ENCODE measurements at regions not wholly inside any gene's neighbourhood (a gene's known extent, or its start where the extent isn't known, plus 50 kb on each side); places are given as distances from the start of the nearest gene placed in this dataset.

GRCh38 chr1:212192261-212192998, 92.8 kb upstream of the PPP2R5A start:
- no peak for DNase-seq

DNA sequence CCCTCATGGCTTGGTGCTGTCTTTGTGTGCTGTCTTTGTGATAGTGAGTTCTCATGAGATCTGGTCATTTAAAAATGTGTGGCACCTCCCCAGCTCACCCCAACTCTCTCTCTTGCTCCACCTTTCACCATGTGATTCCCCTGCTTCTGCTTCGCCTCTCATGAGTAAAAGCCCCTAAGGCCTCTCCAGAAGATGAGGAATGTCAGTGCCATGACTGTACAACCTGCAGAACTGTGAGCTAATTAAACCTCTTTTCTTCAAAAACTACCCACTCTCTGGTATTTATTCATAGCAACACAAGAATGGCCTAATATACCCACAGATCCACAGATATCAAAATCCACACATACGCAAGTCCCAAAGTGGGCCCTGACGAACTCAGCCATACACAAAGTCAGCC, 88.9 kb upstream of the PPP2R5A start:
- DNase-seq = no peak

GRCh38 chr1:212201461-212201860, 83.7 kb upstream of the PPP2R5A start:
- DNase-seq = no peak

DNA sequence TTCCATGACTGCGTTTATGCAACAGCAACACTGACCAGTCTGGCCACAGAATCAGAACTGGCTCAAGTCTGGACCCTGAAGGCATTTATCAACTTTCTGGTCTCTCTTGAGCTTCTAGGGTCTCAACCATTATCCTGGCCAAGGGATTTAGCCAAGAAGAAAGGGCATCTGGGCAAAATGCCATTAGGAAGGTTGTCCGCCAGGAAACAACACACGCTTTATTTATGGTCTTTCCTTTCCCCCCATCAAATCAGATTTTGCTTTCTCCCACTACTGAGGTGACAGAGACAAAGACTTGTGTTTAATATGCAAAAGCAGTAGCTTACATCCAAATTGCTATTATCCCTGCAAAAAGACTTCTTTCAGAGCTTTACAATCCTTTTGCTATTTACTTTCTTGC, 81.6 kb upstream of the PPP2R5A start:
- DNase-seq = no peak

GRCh38 chr1:212205006-212205405, 80.2 kb upstream of the PPP2R5A start:
- DNase-seq = no peak

DNA sequence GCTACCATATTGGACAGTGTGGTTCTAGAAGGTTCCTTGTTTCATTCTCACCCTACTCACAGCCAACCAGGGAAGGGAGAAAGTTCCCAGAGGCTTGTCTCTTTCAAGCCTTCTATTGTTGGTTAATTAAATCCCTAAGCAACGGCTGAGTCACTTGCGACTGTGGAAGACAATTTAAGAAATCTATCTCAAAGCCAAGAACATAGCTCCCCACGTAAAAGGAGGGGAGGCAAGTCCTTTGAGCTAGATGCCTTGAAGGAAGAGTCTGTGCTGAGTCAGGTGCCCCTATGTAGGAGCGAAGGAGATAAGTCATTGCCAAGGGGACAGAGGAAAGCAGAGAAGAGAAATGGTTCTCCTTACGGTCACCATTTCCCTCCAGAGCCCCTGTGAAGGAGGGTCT, 79.4 kb upstream of the PPP2R5A start:
- no peak for DNase-seq

DNA sequence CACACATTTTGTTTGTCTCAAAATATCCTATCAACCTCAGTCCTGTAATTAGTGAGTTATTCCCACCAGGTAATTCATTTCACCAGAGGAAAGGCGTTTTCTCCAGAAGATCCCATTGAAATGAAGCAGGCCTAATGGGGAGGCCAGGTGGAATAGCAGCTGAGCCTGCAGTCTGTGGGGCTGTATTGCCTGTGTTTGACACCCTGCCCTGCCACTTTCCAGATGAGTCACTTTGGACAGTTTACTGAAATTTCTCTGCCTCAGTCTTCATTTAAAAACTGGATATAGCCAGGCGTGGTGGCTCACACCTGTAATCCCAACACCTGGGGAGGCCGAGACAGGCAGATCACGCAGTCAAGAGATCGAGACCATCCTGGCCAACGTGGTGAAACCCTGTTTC, 78.1 kb upstream of the PPP2R5A start:
- no peak for DNase-seq

DNA sequence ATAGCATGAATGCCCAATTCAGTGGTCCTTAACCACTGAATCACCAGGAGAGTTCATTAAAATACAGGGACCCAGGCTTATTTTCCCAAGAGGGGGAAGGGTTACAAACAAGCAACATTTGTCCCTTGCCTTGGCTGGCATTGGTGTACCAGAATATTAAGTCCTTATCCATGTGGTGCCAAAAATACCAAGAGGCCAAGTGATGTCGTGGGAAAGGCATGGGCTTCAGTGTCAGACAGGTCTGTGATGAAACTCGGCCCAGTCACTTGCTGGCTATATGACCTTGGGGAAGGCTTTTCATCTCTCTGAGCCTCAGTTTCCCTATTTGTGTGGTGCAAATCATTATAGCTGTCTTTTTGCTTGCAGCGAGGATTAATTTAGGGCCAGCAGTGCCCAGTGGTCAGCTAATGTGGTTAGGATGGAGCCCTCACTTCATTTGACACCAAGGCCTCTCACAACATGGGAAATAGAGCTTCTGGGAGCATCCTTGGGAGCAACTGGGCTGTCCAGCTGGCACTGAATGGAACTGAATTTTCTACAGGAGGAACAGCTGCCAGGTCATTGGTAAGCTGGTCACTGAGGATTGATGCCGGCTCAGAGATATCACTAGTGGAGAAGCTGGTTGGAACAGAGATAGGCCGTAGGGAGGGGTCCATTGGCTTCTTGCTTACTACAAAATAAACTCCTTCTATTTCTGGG, 77.2 kb upstream of the PPP2R5A start:
- no peak for DNase-seq

- DNase-seq = no peak
Measured at GRCh38 chr1:212208978-212209644, 76.1 kb upstream of the PPP2R5A start.

GRCh38 chr1:212211371-212211770, 73.8 kb upstream of the PPP2R5A start:
- DNase-seq = no peak

DNA sequence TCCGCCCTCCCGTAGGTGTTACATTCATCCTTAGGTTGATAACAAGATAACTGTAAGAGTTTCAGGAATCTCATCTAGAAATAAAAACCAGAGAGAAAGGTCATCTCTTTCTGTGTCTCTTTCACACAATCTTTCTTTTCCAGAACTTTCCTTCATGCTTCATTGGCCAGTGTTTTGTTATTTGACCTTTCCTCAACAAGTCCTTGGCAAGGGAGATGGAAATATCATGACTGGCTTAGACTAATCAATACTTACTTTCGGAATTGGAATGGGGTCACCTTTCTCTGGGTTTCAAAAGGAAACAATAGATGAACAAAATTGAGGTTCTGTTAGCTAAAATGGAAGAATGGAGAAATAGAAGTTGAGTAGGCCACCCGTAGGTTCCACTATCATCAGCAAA, 72.9 kb upstream of the PPP2R5A start:
- DNase-seq = no peak

DNA sequence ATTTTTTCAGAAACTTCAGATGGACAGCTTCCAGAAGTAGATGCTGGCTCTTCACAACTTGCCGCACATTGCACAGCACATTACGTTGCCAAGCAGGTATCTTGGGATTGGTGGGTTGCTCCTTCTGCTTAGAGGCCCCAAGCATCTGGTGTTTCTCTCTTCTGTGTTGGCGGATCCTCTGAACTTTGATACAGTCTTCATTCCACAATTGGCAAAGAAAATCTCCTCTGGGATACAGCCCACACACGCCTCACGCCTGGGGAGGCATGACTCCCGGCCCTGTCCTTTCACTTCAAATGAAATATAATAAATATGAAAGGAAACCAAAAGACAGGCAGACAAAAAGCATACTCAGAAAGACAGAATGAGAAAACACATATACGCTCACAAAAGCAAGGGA, 72.3 kb upstream of the PPP2R5A start:
- no peak for DNase-seq

- no peak for DNase-seq
Measured at GRCh38 chr1:212213784-212214183, 71.4 kb upstream of the PPP2R5A start.

DNA sequence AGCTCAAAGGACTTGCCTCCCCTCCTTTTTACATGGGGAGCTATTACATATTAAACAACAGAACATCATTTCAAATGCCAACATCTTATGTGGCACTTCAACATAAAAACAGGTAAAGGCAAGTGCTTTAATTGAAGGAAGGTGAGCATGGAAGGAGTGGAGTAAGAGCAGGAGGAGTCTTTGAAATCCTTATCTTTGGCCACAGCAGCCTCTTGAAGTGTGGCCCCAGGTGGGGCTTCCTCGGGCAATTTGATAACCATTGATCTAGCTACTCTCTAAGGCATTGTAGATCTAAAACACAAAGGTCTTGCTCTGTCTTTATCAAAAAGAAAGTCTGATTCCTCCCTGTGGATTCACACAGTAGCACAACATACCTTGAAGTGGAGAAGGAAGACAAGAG, 70.9 kb upstream of the PPP2R5A start:
- no peak for DNase-seq

DNA sequence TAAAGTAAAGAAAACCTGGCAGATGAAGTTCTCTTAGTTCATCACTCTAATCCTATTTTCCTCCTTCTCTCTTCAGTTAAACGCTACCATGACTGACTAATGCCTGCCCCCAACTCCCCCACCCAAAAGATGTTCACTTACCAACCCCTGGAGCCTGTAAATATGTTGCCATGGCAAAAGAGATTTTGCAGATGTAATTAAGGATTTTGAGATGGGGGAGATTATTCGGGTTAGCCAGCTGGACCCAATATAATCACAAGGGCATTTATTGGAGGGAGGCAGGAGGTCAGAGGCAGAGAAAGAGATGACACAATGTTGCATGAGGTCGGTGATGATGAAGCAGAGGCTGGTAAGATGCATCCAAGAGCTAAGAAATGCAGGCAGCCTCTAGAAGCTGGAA, 69.3 kb upstream of the PPP2R5A start:
- no peak for DNase-seq

- DNase-seq = no peak
Measured at GRCh38 chr1:212217633-212218032, 67.6 kb upstream of the PPP2R5A start.

DNA sequence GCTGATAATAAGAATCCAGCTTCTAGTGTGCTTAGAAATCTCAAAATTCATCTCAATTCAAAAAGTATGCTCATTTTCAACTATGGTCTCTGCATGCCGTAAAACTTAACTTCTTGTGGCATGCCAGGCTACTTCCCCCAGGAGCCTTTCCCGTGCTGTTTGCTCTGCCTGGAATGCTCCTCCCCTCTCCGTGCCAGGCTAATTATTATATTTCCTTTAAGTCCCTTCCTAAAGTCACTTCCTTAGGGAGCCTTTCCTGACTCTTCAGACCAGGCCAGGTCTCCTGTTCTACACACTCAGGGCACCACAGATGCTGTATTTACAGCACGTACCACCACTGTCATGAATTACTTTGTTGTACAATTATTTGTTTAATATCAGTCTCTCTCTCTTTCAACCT, 67.1 kb upstream of the PPP2R5A start:
- DNase-seq = no peak

DNA sequence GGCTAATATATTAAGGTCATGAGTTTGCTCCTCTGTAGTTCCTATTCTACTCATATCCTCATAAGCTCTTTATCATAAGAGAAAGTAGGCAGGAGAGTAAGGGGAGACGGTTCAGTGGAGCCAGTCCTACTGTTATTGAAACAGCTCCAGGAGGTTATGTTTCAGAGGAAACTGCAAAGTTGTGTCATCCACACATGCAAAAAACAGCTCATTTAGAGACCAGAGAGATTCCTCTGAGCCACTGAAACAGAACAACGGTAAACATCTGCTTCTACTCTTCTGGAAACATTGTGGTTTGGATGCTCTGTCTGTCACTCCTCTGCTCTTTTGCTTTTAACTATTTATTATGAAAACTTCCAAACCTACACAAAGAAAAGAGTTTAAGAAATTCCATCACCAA, 66.3 kb upstream of the PPP2R5A start:
- no peak for DNase-seq

DNA sequence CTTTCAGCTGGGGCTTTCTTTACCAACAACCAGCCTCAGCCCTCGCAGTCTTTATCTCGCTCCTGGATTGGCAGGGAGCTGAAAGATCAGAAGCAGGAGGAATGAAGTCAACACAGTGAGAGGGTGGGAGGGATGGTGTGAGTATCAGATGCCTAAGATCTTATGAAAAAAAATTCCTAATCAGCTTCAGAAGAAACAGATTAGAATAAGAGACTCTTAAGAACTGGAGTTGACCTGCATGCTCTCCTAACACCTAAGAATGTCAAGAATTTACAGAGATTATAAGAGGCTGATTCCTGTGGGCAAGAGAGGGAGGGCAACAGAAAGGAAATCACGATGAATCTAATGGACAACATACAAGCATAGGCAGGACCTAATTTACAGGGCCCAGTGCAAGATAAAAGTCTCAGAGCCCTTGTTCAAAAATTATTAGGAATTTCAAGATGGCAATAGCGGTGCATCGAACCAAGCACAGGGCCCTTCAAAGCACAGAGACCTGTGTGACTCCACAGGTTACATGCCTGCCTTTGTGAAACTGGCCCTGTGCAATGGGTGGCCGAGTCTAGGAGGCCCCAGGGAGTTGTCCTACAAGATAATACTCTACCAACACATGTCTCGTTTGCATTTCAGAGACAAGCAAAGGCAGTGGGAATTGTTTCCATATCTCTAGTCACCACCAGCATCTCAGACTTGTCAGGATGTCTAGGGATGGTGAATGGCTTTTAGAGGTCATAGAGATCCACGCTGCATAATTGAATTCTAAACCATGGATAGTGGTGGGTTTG, 65.3 kb upstream of the PPP2R5A start:
- no peak for DNase-seq

GRCh38 chr1:212221801-212222200, 63.4 kb upstream of the PPP2R5A start:
- DNase-seq = no peak

GRCh38 chr1:212224102-212224501, 61.1 kb upstream of the PPP2R5A start:
- DNase-seq = no peak

DNA sequence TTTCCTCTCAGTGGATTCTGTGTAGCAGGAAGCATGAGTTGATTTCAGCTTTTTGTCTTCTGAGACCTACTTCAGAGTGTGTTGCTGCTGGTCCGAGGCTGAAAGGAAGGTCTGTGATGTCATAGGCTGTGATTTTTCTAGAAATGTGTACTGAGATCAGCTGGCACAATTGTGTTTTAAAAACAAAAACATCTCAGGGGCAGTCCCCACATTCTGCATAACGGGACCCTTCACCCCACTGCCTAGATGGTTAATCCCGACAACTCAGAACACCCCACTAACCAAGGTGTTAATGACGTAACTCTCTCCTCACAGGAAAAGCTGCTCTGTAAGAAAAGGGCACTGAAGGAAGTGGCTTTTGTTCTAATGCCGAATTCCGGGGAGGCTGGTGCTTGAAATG, 59.8 kb upstream of the PPP2R5A start:
- DNase-seq = peak; percentile 37 to 73

DNA sequence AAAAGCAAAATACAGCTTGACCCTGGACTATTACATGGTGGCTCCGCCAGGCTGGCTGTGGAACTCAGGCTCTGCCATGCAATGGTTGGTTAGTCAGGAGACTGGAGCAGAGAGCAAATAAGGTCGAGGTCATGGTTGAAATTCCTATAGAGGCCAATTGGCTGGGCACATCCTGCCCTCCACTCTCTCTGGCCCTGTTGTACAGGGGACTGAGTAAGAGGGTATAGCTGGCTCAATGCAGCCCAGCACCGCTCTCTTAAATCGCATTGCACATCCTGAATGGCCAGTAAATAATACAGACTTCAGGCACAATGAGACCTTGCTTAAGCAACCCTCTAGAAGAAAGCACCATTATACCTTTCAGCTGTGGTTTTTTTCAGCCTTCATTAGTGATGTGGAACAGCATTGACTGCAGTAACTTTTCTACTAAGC, 59.3 kb upstream of the PPP2R5A start:
- DNase-seq = no peak

Measured in CD4-positive, alpha-beta T cell treated with Interferon alpha-2 for 1 hour (primary cell).